ENCODE measurements at regions not wholly inside any gene's neighbourhood (a gene's known extent, or its start where the extent isn't known, plus 50 kb on each side); places are given as distances from the start of the nearest gene placed in this dataset.

DNA sequence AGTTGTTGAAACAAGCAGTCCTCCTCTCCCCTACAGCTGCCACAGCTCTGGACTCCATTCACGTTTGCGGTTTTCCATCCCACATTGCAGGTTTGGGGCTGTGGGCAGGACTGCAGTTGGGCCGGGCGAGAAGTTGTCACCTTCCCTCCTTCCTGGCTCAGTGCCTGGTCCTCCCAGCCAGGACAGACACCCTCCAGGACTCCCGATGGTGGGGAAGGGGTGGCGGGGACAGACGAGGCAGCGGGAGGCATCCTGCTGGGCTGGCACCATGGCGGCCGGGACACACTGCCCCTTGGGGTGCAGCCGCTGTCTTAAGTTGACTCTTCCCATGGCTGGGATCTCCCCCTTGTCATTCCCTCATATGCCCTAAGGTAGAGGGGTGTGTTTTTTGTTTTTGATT is 615.2 kb downstream of the BRD1 start:
- no peak for DNase-seq (ENCODE audit: low spot score)
- TF ChIP-seq, protein P1, sequence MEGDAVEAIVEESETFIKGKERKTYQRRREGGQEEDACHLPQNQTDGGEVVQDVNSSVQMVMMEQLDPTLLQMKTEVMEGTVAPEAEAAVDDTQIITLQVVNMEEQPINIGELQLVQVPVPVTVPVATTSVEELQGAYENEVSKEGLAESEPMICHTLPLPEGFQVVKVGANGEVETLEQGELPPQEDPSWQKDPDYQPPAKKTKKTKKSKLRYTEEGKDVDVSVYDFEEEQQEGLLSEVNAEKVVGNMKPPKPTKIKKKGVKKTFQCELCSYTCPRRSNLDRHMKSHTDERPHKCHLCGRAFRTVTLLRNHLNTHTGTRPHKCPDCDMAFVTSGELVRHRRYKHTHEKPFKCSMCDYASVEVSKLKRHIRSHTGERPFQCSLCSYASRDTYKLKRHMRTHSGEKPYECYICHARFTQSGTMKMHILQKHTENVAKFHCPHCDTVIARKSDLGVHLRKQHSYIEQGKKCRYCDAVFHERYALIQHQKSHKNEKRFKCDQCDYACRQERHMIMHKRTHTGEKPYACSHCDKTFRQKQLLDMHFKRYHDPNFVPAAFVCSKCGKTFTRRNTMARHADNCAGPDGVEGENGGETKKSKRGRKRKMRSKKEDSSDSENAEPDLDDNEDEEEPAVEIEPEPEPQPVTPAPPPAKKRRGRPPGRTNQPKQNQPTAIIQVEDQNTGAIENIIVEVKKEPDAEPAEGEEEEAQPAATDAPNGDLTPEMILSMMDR (IDR thresholded peaks at IDR 0.05; ENCODE audit: extremely low read depth, missing control alignments), result no peak

DNA sequence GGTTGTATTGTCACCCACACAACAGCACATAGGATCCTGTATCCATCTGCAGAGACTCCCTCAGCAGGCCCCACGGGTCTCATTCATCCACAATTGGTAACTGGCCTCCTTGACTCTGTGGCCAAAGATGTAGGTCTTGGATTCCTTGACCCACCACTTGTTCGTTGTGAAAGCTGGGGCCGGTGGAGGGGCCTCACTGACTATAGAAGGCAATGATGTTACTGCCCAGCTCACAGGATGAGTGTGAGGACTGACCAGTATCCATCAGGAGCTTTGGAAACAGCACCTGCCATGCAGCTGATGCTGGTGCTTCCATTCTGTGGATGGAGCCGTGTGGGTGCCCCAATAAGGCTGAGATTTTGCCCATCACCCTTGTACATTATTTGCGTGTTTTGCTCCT is 615.7 kb downstream of the BRD1 start:
- TF ChIP-seq, protein P1 (IDR thresholded peaks at IDR 0.05; ENCODE audit: extremely low read depth, missing control alignments), result no peak
- no peak for DNase-seq (ENCODE audit: low spot score)

DNA sequence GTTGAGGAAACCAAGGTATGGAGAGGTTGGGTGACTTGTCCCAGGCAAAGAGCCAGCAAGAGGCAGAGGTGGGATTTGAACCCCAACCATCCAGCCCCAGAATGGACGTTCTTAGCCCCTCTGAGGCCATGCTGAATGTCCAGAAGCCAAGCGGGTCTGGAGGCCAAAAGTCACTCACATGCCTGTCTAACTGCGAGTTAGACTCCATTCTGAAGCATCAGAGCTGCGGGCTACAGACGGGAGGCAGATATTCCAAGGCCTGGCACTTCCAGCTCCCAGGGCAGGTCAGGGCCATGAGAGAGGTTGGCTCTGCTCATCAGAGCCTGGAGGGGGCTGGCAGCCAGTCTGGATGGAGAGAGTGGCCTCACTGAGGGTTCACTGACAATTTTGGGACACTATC is 616.5 kb downstream of the BRD1 start:
- TF ChIP-seq, protein P1 (IDR thresholded peaks at IDR 0.05; ENCODE audit: extremely low read depth, missing control alignments), result no peak
- DNase-seq (ENCODE audit: low spot score), result no peak

DNA sequence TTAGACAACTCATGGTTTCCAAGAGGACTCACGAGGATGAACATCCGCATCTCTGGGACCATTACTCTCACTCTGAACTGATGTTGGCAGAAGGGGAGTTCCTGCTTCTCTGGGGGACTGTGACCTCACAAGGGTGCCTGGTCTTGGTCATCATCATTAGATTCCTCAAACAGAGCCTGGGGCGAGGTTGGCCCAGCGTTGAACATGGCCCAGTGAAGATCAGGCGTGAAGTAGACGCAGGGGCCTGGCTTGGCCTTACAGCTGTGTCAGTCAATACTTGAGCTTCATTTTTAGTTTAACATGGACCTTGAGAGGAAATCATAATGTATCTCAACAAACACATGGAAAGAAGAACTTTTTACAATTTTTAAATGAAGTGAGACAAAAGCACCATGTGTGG is 617.1 kb downstream of the BRD1 start:
- TF ChIP-seq, protein P1 (IDR thresholded peaks at IDR 0.05; ENCODE audit: extremely low read depth, missing control alignments), result no peak
- no peak for DNase-seq (ENCODE audit: low spot score)

DNA sequence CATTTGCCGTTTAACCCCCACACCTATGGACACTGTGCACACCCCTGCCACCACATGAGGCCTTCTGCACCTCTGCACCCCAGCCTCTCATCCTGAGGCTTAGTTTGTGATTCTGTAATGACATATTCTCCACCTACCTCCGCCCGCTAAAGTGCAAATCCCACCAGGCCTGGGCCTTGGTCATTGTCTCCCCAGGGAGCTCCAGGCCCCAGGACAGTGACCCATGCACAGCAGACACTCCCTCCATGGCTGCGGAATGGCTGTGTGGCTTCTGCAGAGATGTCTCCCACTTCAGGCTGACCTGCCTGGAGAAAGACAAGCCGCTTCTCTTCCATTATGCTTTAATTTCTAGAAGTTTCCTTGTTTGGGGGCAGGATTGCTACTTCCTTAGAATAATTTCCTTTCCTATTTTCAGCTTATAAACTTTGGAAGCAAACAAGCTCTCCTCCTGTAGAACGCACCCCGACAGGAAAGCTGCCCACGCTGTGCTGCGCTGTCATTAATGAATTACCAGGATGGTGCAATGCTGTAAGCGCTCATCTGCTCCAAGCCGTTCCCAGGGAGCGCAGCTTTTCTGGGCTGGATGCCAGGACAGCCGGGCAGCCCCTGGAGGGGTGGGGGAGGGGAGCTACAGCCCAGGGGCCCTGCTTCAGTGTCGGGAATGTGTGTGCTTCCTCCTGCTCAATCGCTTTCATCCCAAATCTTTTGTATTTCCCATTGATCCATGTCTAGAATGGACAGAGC is 618.0 kb downstream of the BRD1 start:
- TF ChIP-seq, protein P1 (IDR thresholded peaks at IDR 0.05; ENCODE audit: extremely low read depth, missing control alignments), result no peak
- no peak for DNase-seq (ENCODE audit: low spot score)

DNA sequence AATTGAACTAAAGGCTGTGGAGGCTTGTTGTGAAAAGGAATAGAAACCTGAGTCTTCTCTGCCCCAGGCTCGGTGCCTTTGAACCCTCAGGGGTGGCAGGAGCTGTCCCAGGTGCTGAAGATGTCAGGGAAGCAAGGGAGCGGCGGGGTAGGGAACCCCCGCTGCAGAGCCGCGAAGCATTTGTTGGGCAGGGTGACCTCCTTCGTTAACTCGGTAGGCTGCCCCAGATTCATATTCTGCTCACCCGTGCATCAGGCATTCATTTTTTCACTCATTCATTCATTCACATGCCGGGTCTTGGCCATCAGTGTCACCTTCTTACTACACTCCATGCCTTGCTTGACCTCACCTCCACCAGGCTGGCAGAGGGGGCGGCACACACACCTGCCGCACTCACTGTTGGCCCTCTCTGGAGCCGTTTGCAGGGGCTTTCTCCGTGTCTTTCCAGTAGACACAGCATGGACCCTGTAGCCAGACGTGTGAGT is 618.9 kb downstream of the BRD1 start:
- TF ChIP-seq, protein P1 (IDR thresholded peaks at IDR 0.05; ENCODE audit: extremely low read depth, missing control alignments), result no peak
- DNase-seq (ENCODE audit: low spot score), result no peak

DNA sequence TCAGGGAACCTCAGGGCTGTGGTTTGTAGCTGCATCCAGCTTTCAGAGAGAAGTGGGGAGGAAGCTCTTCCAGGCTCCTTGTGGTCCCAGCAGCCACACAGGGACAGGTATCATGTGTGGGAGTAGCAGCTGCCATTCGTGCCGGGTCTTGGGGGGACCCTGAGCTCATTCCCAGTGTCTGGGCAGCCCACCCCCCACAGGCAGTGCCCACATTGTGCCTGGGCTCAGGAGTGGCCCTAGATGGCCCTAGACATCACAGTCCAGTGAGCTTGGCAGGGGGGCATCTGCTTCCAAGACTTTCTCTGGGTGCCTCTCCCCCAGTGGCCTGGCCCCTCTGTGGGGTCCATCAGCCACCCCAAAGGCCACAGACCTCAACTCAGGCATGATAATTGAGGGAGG is 619.7 kb downstream of the BRD1 start:
- DNase-seq (ENCODE audit: low spot score), result no peak
- TF ChIP-seq, protein P1 (IDR thresholded peaks at IDR 0.05; ENCODE audit: extremely low read depth, missing control alignments), result no peak

Measured in GM20000 (cell line).